Activated CD4-positive, alpha-beta T cell treated with anti-CD3 and anti-CD28 coated beads for 36 hours (primary cell): ENCODE measurements at regions not wholly inside any gene's neighbourhood (a gene's known extent, or its start where the extent isn't known, plus 50 kb on each side); places are given as distances from the start of the nearest gene placed in this dataset.
"Not testable (repeated sequence)": the region's sequence is repeated elsewhere in the genome, so short reads cannot be mapped to it uniquely, and the experiment has no call there.

ENCODE experiments used
- ATAC-seq: fragments of 200-7000 bp; cut with Tn5 transposase; one replicate; pipeline ENCODE4 v1.10.0; 2021; ENCODE audit warnings: mild to moderate bottlenecking, moderate library complexity
- CTCF ChIA-PET: fragments of 350-600 bp; sonication (Branson Sonifier 250); formaldehyde crosslinking; loops from one replicate; lab custom pipeline; 2021; ENCODE audit warnings: antibody characterized with exemption; lab: Charles Lee
- POLR2A ChIA-PET: fragments of 350-600 bp; sonication (Branson Sonifier 250); formaldehyde crosslinking; loops from one replicate; lab custom pipeline; 2021; ENCODE audit warnings: antibody characterized with exemption, inconsistent platforms; lab: Charles Lee
- DNase-seq: peaks from one replicate; pipeline ENCODE4 v3.0.0-alpha.2; 2020
- H3K27ac Mint-ChIP-seq: one replicate; pipeline ENCODE4 v1.8.0; 2021; ENCODE audit warnings: mixed read lengths
- H3K27me3 Mint-ChIP-seq: one replicate; pipeline ENCODE4 v1.8.0; 2021; ENCODE audit warnings: mixed read lengths
- H3K36me3 Mint-ChIP-seq: one replicate; pipeline ENCODE4 v1.8.0; 2021; ENCODE audit warnings: low read depth, mixed read lengths
- H3K4me1 Mint-ChIP-seq: one replicate; pipeline ENCODE4 v1.8.0; 2021; ENCODE audit warnings: mixed read lengths
- H3K4me3 Mint-ChIP-seq: one replicate; pipeline ENCODE4 v1.8.0; 2021; ENCODE audit warnings: mild to moderate bottlenecking, moderate library complexity, mixed read lengths
- H3K9me3 Mint-ChIP-seq: one replicate; pipeline ENCODE4 v1.8.0; 2021; ENCODE audit warnings: low read depth, mixed read lengths
- intact Hi-C, 2 experiments: fragments of 100-400 bp; cut with DNase I in 1 of 2; cut with micrococcal nuclease in 1 of 2; formaldehyde crosslinking; loops; one replicate each; pipeline versions ENCODE4 v1.14.2 to v1.15.1; 2022 to 2024; cut with DNase I, micrococcal nuclease

GRCh38 chr4:66963084-66963483, 582.2 kb downstream of the CENPC start:
- intact Hi-C loops = no loop called here
- H3K4me3 Mint-ChIP-seq = no peak overlapping the region
- H3K36me3 Mint-ChIP-seq = no peaks in the 10 kb centered on the region
- H3K9me3 Mint-ChIP-seq = no peaks in the 10 kb centered on the region
- no peak overlapping the region for H3K27ac Mint-ChIP-seq
- no peaks in the 10 kb centered on the region for H3K4me1 Mint-ChIP-seq
- no peak for ATAC-seq
- POLR2A ChIA-PET = no interaction called here
- CTCF ChIA-PET = no interaction called here
- no peak for DNase-seq
- H3K27me3 Mint-ChIP-seq = no peaks in the 10 kb centered on the region

DNA sequence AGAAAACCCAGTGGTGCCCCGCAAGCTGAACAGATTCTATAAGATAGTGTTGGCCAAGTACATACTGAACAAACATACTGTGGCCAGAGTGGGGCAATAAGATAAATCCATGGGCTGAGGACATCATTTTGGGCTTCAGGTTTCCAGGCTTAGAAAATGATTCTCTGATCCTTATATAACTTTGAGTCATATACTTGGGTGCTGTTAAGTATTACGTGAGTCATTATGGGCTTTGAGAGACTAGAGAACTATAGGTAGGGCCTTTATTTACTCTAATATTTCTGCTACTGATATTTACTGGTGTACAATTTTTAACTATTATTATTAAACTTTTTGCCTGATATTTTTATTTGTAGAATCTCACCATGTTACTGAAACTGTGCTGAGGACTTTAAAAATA, 586.1 kb downstream of the CENPC start:
- ChIA-PET POLR2A (no interaction called here), CTCF (no interaction called here)
- DNase-seq (no peak), ATAC-seq (no peak)
- Mint-ChIP-seq H3K9me3 (no peaks in the 10 kb centered on the region), H3K27ac (no peak overlapping the region), H3K36me3 (no peaks in the 10 kb centered on the region), H3K4me3 (no peak overlapping the region), H3K27me3 (no peaks in the 10 kb centered on the region), H3K4me1 (no peaks in the 10 kb centered on the region)
- intact Hi-C loops = no loop called here

DNA sequence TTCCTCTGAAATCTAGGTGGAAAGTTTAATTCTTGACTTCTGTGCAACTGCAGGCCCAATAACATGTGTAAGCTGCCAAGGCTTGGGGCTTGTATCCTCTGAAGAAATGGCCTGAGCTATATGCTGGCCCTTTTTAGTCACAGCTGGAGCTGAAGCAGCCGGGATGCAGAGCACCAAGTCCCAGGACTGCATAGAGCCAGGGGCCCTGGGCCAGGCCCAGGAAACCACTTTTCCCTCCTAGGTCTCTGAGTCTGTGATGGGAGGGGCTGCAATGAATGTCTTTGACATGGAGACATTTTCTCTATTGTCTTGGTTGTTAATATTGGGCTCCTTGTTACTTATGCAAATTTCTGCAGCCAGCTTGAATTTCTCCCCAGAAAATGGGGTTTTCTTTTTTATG, 588.5 kb downstream of the CENPC start:
- Mint-ChIP-seq H3K27me3 (no peaks in the 10 kb centered on the region), H3K27ac (no peak overlapping the region), H3K4me3 (no peak overlapping the region), H3K36me3 (no peaks in the 10 kb centered on the region), H3K4me1 (no peaks in the 10 kb centered on the region), H3K9me3 (no peaks in the 10 kb centered on the region)
- DNase-seq = no peak
- ATAC-seq = no peak
- ChIA-PET POLR2A (no interaction called here), CTCF (no interaction called here)
- intact Hi-C loops = no loop called here

GRCh38 chr4:66956426-66956825, 588.9 kb downstream of the CENPC start:
- ChIA-PET POLR2A (no interaction called here), CTCF (no interaction called here)
- Mint-ChIP-seq H3K36me3 (no peaks in the 10 kb centered on the region), H3K9me3 (no peaks in the 10 kb centered on the region), H3K27me3 (no peaks in the 10 kb centered on the region), H3K4me3 (no peak overlapping the region), H3K4me1 (no peaks in the 10 kb centered on the region), H3K27ac (no peak overlapping the region)
- DNase-seq (no peak), ATAC-seq (no peak)
- intact Hi-C loops = no loop called here

GRCh38 chr4:66955784-66956183, 589.5 kb downstream of the CENPC start:
- no peaks in the 10 kb centered on the region for H3K36me3 Mint-ChIP-seq
- H3K27ac Mint-ChIP-seq = no peak overlapping the region
- no peaks in the 10 kb centered on the region for H3K4me1 Mint-ChIP-seq
- CTCF ChIA-PET = no interaction called here
- ATAC-seq (no peak), DNase-seq (no peak)
- no peak overlapping the region for H3K4me3 Mint-ChIP-seq
- H3K27me3 Mint-ChIP-seq = no peaks in the 10 kb centered on the region
- POLR2A ChIA-PET = no interaction called here
- intact Hi-C loops = no loop called here
- H3K9me3 Mint-ChIP-seq = no peaks in the 10 kb centered on the region

- POLR2A ChIA-PET = no interaction called here
- ATAC-seq = no peak
- CTCF ChIA-PET = interaction anchor here (0.8 kb wide), 1 partner anchor 17 kb away, joined by 3 read pairs; no protein-coding TSS in a partner anchor
- Mint-ChIP-seq H3K36me3 (no peaks in the 10 kb centered on the region), H3K27me3 (no peaks in the 10 kb centered on the region), H3K9me3 (no peaks in the 10 kb centered on the region), H3K27ac (no peak overlapping the region), H3K4me1 (no peaks in the 10 kb centered on the region), H3K4me3 (no peak overlapping the region)
- intact Hi-C loops = no loop called here
- no peak for DNase-seq
These were observed 595.9 kb downstream of the CENPC start for GRCh38 chr4:66949419-66949818.

- H3K4me1 Mint-ChIP-seq = no peaks in the 10 kb centered on the region
- H3K27me3 Mint-ChIP-seq = no peaks in the 10 kb centered on the region
- intact Hi-C loops = no loop called here
- CTCF ChIA-PET = no interaction called here
- H3K36me3 Mint-ChIP-seq = no peaks in the 10 kb centered on the region
- POLR2A ChIA-PET = no interaction called here
- no peak overlapping the region for H3K4me3 Mint-ChIP-seq
- no peak overlapping the region for H3K27ac Mint-ChIP-seq
- no peak for DNase-seq
- H3K9me3 Mint-ChIP-seq = no peaks in the 10 kb centered on the region
- no peak for ATAC-seq
These were observed 598.5 kb downstream of the CENPC start for GRCh38 chr4:66946761-66947160.

DNA sequence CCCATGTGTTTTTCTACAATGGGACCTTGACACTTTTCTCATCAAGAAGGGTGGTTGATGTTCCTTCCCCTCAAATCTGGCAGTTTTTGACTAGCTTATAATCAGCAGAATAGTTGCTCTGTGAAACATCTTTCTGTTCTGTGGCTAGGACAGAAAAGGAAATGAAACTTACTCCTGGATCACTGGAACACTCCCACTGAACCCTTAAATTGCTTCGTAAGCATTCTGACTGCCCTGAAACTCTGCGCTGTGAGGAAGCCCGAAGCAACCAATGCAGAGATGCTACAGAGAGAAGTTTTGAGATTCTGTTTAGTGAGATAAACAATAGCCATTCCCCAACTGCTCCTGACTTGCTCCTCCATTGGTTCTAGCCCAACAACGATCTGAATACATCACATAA, 602.2 kb downstream of the CENPC start:
- ATAC-seq (no peak), DNase-seq (no peak)
- Mint-ChIP-seq H3K9me3 (no peaks in the 10 kb centered on the region), H3K4me3 (no peak overlapping the region), H3K4me1 (no peaks in the 10 kb centered on the region), H3K27ac (no peak overlapping the region), H3K27me3 (no peaks in the 10 kb centered on the region), H3K36me3 (no peaks in the 10 kb centered on the region)
- ChIA-PET POLR2A (no interaction called here), CTCF (no interaction called here)
- intact Hi-C loops = no loop called here

DNA sequence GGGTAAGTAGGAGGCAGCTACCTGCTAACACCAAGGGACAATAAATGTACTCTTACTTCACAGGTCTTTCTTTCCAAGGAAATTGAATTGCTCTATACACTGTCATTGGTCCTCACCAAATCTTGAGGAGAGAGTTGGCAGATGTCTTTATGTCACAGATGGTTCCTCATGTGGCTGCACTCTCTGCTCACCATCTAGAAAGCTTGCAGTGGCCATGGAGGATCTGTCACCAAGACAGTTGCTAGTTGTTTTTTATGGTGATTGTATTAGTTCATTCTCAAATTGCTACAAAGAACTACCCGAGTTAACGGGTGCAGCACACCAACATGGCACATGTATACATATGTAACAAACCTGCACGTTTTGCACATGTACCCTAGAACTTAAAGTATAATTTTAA, 613.3 kb downstream of the CENPC start:
- CTCF ChIA-PET, H3K4me1 Mint-ChIP-seq, H3K27ac Mint-ChIP-seq, H3K36me3 Mint-ChIP-seq, H3K4me3 Mint-ChIP-seq, POLR2A ChIA-PET, DNase-seq, ATAC-seq, H3K27me3 Mint-ChIP-seq, H3K9me3 Mint-ChIP-seq, intact Hi-C loops: not testable (repeated sequence)

DNA sequence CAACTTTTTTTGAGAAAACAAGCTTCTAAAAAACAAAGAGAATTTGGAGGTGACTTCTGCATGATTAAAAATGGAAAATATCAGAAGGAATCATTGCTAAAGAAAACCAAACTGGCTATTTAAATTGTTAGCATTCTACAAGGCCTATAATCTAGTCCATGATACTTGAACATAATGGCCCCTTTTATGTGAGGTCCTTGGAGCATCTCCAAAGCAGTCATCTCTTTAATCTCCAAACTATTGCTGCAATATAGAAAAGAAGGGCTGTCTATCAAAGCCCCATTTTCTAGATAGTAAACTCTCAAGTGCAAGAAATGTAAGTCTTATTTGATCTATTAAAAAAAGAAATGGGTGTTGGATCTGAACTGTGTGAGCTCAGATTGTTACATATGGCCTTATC, 615.1 kb downstream of the CENPC start:
- ATAC-seq (no peak), DNase-seq (no peak)
- intact Hi-C loops = no loop called here
- H3K4me1 Mint-ChIP-seq = no peaks in the 10 kb centered on the region
- POLR2A ChIA-PET = no interaction called here
- H3K27ac Mint-ChIP-seq = no peak overlapping the region
- H3K9me3 Mint-ChIP-seq = no peaks in the 10 kb centered on the region
- H3K4me3 Mint-ChIP-seq = no peak overlapping the region
- no peaks in the 10 kb centered on the region for H3K27me3 Mint-ChIP-seq
- H3K36me3 Mint-ChIP-seq = no peaks in the 10 kb centered on the region
- CTCF ChIA-PET = no interaction called here

GRCh38 chr4:66929748-66930147, 615.6 kb downstream of the CENPC start:
- no peak overlapping the region for H3K27ac Mint-ChIP-seq
- no peak overlapping the region for H3K4me3 Mint-ChIP-seq
- intact Hi-C loops = no loop called here
- ATAC-seq = no peak
- POLR2A ChIA-PET = no interaction called here
- CTCF ChIA-PET = no interaction called here
- no peak for DNase-seq
- no peaks in the 10 kb centered on the region for H3K4me1 Mint-ChIP-seq
- H3K36me3 Mint-ChIP-seq = no peaks in the 10 kb centered on the region
- H3K27me3 Mint-ChIP-seq = no peaks in the 10 kb centered on the region
- H3K9me3 Mint-ChIP-seq = no peaks in the 10 kb centered on the region

GRCh38 chr4:66928881-66929280, 616.4 kb downstream of the CENPC start:
- H3K36me3 Mint-ChIP-seq, H3K9me3 Mint-ChIP-seq, intact Hi-C loops, H3K27ac Mint-ChIP-seq, H3K4me1 Mint-ChIP-seq, H3K27me3 Mint-ChIP-seq, DNase-seq, POLR2A ChIA-PET, CTCF ChIA-PET, ATAC-seq, H3K4me3 Mint-ChIP-seq: not testable (repeated sequence)

DNA sequence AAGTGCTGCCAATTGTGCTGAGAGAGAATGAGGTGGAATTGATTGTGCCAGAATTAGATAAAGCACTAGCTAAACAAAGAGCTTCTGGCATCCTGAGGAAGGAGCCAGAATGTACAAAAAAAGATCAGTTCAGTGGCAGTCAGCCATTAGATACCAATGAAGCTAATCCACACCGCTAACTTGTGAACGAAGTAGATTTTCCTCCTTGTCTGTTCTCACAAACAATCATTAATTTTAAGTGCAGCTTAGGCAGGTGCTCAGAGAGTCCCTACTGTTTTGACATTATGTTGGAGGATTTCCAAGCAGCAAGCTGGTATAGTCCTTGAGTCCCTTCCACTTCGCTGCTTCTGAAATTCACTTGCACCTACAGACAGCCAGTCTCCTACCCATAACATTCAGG, 617.4 kb downstream of the CENPC start:
- intact Hi-C loops = no loop called here
- no peaks in the 10 kb centered on the region for H3K4me1 Mint-ChIP-seq
- no peak for DNase-seq

More for the DNA sequence above, 617.4 kb downstream of the CENPC start:
- ChIA-PET POLR2A (no interaction called here), CTCF (no interaction called here)
- Mint-ChIP-seq H3K27me3 (no peaks in the 10 kb centered on the region), H3K4me3 (no peak overlapping the region), H3K9me3 (peaks cover 2% of the 10 kb centered on the region), H3K27ac (no peak overlapping the region), H3K36me3 (no peaks in the 10 kb centered on the region)
- ATAC-seq = no peak
